ES-I3 (cell line): ENCODE measurements at regions not wholly inside any gene's neighbourhood (a gene's known extent, or its start where the extent isn't known, plus 50 kb on each side); places are given as distances from the start of the nearest gene placed in this dataset.

Experiments used
- H3K36me3 ChIP-seq: 2 replicates; pipeline ENCODE4 v1.6.1; 2013; ENCODE audit warnings: mild to moderate bottlenecking, low read length, control low read depth, moderate library complexity; ENCODE audit not compliant: insufficient read depth
- H3K4me1 ChIP-seq: 2 replicates; pipeline ENCODE4 v1.6.1; 2013; ENCODE audit warnings: mild to moderate bottlenecking, control low read depth, low read length; ENCODE audit not compliant: insufficient read depth
- H3K9ac ChIP-seq: 2 replicates; pipeline ENCODE4 v1.6.1; 2013; ENCODE audit warnings: low read depth, mild to moderate bottlenecking, low read length, moderate library complexity
- H3K9me3 ChIP-seq: 2 replicates; pipeline ENCODE4 v1.6.1; 2013; ENCODE audit warnings: mild to moderate bottlenecking, low read length, moderate library complexity; ENCODE audit not compliant: control insufficient read depth, insufficient read depth

DNA sequence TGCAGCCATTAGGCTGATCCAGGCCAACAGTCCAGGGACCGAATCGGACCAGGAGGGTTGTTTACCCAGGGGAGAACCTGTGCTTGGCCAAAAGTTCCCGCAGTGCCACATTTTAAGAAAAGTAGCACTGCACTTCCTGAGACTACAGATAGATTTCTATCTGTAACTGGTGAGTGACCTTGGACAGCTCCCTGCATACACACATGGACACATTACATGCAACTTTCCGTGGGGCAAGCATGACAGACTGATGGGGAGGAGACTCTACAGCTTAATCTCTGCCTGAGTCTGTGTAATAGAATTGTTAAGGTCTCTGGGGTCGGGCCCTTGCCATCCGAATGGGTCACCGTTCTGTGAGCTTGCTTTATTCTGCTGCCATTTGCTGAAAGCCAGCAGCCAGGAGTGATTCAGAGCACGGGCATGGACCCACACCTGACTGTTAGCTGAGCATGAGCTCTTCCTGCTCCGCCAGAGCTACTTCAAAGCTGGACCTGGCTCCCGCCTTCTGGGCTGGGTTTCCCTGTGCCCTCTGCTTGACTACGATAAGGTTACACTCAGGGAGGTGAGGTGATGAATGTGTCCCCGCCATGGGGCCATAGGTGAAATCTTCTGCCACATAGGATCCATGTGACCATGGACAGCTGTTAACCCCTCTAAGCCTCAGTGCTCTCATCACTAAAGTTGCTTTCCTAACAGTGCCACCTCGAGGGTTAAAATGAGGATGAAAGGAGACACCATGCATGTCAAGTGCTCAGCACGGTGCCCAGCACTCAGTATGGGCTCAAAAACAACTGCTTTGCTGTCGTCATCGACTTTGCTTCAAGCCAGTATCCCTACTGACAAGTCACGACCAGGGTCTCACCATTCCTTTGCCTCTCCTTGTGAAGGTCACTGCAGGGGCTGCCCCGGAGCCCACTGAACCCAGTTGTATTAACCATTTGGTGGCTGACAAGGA is 200.0 kb downstream of the MELK start:
- H3K9me3 ChIP-seq: no peaks in the 10 kb centered on the region
- no peaks in the 10 kb centered on the region for H3K36me3 ChIP-seq
- peaks cover 6% of the 10 kb centered on the region for H3K4me1 ChIP-seq
- no peak overlapping the region for H3K9ac ChIP-seq

DNA sequence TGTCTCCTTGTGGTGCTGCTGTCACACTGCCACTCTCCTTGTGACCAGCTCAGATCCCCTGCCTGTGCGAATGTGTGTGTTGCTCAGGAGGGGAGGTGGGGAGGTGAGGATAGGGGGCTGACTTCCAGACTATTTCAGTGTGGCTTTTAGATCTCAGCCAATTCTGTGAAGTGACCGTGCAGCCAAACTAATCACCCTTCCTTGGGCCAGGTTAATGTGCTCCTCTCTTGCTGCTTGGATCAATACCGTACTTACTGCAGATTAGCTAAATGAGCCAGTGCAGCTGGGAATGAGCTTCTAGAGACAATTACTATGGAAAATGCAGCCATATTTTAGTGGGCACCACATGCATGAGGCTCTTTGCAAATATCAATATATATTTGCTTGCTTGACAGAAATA is 206.0 kb downstream of the MELK start:
- H3K4me1 ChIP-seq: peaks cover 5% of the 10 kb centered on the region; the same call in 1 of the 2 replicates
- H3K9me3 ChIP-seq: no peaks in the 10 kb centered on the region
- H3K9ac ChIP-seq: no peak overlapping the region
- no peaks in the 10 kb centered on the region for H3K36me3 ChIP-seq

DNA sequence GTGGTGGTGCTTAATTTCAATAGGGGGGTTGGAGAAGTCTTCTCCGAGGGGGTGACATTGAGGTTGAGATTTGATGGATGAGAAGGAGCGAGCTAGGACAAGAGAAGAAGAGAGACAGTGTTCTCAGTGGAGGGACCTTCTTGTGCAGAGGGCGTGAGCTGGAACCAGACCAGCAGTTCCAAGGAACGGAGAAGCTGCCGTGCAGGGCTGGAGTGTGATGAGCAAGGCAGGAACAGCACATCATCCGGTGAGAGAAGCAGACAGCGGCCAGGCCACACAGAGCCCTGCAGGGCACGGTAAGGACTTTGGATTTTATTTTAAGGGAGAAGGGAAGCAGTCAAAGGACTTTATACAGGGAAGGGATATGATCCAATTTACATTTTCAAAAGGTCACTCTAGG is 206.9 kb downstream of the MELK start:
- Histone ChIP-seq H3K9me3 (no peaks in the 10 kb centered on the region), H3K9ac (no peak overlapping the region), H3K4me1 (peaks cover 5% of the 10 kb centered on the region; the same call in 1 of the 2 replicates), H3K36me3 (no peaks in the 10 kb centered on the region)

DNA sequence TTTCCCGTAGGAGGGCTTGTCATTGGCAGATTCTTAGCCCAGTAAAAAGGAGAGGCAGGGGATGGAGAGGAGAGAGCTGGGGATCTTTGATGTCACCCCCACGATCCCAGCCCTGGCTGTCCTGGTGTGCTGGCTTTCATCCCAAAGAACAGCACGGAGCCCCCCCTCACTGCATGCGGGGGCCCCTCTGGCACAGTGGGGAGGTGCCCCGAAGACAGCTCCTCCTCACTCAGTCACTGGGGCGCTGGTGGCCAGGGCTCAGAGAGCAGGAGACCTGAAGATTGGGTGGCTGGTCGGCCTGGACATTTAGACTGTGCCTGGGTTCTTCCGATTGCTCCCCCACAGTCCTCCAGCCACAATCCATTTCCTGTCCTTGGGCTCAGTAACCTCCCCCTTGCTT is 207.5 kb downstream of the MELK start:
- peaks cover 5% of the 10 kb centered on the region; the same call in 1 of the 2 replicates for H3K4me1 ChIP-seq
- H3K9me3 ChIP-seq: no peaks in the 10 kb centered on the region
- no peak overlapping the region for H3K9ac ChIP-seq
- H3K36me3 ChIP-seq: no peaks in the 10 kb centered on the region

DNA sequence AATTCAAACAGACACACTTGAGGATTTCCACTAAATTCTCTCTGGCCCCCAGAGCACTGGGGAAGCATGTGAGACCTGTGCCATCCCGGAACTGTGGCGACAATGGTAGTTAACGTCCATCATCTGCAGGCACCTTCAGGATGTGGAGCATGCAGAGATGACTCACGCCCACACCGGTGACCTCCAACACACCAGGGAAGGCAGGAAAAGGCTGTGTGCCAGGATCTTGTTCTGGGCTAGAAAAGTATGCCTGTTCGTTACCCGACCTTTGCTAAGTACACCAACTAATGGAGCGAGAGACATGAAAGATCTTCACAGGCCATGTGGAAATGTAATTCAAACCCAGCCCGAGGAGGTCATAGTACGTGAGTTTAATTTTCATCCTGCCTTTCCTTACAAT is 208.8 kb downstream of the MELK start:
- no peaks in the 10 kb centered on the region for H3K9me3 ChIP-seq
- no peaks in the 10 kb centered on the region for H3K36me3 ChIP-seq
- no peak overlapping the region for H3K9ac ChIP-seq
- H3K4me1 ChIP-seq: peaks cover 5% of the 10 kb centered on the region; the same call in 1 of the 2 replicates
